ENCODE measurements at regions not wholly inside any gene's neighbourhood (a gene's known extent, or its start where the extent isn't known, plus 50 kb on each side); places are given as distances from the start of the nearest gene placed in this dataset.
A peak's percentile ranks its signal among the peaks of the same experiment; 100 is the strongest.

GRCh38 chr14:36083317-36083716 lies 93.2 kb downstream of the PTCSC3 start:
- DNase-seq (ENCODE audit: low read depth in 3 of 3, low spot score in 2 of 3), result no peak

GRCh38 chr14:36078080-36078479 lies 98.4 kb downstream of the PTCSC3 start:
- no peak for DNase-seq (ENCODE audit: low read depth in 3 of 3, low spot score in 2 of 3)

- no peak for DNase-seq (ENCODE audit: low read depth in 3 of 3, low spot score in 2 of 3)
Measured at GRCh38 chr14:36076197-36076596, 100.3 kb downstream of the PTCSC3 start.

- DNase-seq (ENCODE audit: low read depth in 3 of 3, low spot score in 2 of 3), result no peak
Measured at GRCh38 chr14:36075203-36075602, 101.3 kb downstream of the PTCSC3 start.

GRCh38 chr14:36070720-36071043 lies 105.8 kb downstream of the PTCSC3 start:
- DNase-seq (ENCODE audit: low read depth in 3 of 3, low spot score in 2 of 3), result no peak

GRCh38 chr14:36070031-36070719 lies 106.3 kb downstream of the PTCSC3 start:
- peak in 2 of 3 donors; percentile 31 to 52 for DNase-seq (ENCODE audit: low read depth in 3 of 3, low spot score in 2 of 3)

- DNase-seq (ENCODE audit: low read depth in 3 of 3, low spot score in 2 of 3), result no peak
Measured at GRCh38 chr14:36069535-36069900, 107.0 kb downstream of the PTCSC3 start.

GRCh38 chr14:36068777-36069534 lies 107.6 kb downstream of the PTCSC3 start:
- no peak for DNase-seq (ENCODE audit: low read depth in 3 of 3, low spot score in 2 of 3)

GRCh38 chr14:36067428-36068187 lies 108.9 kb downstream of the PTCSC3 start:
- no peak for DNase-seq (ENCODE audit: low read depth in 3 of 3, low spot score in 2 of 3)

GRCh38 chr14:36066636-36067035 lies 109.9 kb downstream of the PTCSC3 start:
- DNase-seq (ENCODE audit: low read depth in 3 of 3, low spot score in 2 of 3), result no peak

GRCh38 chr14:36065831-36066230 lies 110.7 kb downstream of the PTCSC3 start:
- DNase-seq (ENCODE audit: low read depth in 3 of 3, low spot score in 2 of 3), result no peak

- no peak for DNase-seq (ENCODE audit: low read depth in 3 of 3, low spot score in 2 of 3)
Measured at GRCh38 chr14:36059531-36059930, 117.0 kb downstream of the PTCSC3 start.

GRCh38 chr14:36057452-36058116 lies 118.9 kb downstream of the PTCSC3 start:
- peak in 1 of 3 donors; percentile 29 for DNase-seq (ENCODE audit: low read depth in 3 of 3, low spot score in 2 of 3)

GRCh38 chr14:36056845-36057244 lies 119.7 kb downstream of the PTCSC3 start:
- no peak for DNase-seq (ENCODE audit: low read depth in 3 of 3, low spot score in 2 of 3)

- DNase-seq (ENCODE audit: low read depth in 3 of 3, low spot score in 2 of 3), result no peak
Measured at GRCh38 chr14:36055681-36056225, 120.8 kb downstream of the PTCSC3 start.

- no peak for DNase-seq (ENCODE audit: low read depth in 3 of 3, low spot score in 2 of 3)
Measured at GRCh38 chr14:36055052-36055378, 121.5 kb downstream of the PTCSC3 start.

GRCh38 chr14:36054353-36055051 lies 122.0 kb downstream of the PTCSC3 start:
- no peak for DNase-seq (ENCODE audit: low read depth in 3 of 3, low spot score in 2 of 3)

- no peak for DNase-seq (ENCODE audit: low read depth in 3 of 3, low spot score in 2 of 3)
Measured at GRCh38 chr14:36052681-36053080, 123.8 kb downstream of the PTCSC3 start.

- DNase-seq (ENCODE audit: low read depth in 3 of 3, low spot score in 2 of 3), result no peak
Measured at GRCh38 chr14:36052063-36052462, 124.5 kb downstream of the PTCSC3 start.

- no peak for DNase-seq (ENCODE audit: low read depth in 3 of 3, low spot score in 2 of 3)
Measured at GRCh38 chr14:36048667-36049066, 127.9 kb downstream of the PTCSC3 start.
